Stromal cell of bone marrow (primary cell): ENCODE measurements at regions not wholly inside any gene's neighbourhood (a gene's known extent, or its start where the extent isn't known, plus 50 kb on each side); places are given as distances from the start of the nearest gene placed in this dataset.
"Not testable (repeated sequence)": the region's sequence is repeated elsewhere in the genome, so short reads cannot be mapped to it uniquely, and the experiment has no call there.

Source experiments
- DNase-seq: peaks from one replicate; pipeline ENCODE4 v3.0.0-alpha.2; 2012; ENCODE audit warnings: low read depth

DNA sequence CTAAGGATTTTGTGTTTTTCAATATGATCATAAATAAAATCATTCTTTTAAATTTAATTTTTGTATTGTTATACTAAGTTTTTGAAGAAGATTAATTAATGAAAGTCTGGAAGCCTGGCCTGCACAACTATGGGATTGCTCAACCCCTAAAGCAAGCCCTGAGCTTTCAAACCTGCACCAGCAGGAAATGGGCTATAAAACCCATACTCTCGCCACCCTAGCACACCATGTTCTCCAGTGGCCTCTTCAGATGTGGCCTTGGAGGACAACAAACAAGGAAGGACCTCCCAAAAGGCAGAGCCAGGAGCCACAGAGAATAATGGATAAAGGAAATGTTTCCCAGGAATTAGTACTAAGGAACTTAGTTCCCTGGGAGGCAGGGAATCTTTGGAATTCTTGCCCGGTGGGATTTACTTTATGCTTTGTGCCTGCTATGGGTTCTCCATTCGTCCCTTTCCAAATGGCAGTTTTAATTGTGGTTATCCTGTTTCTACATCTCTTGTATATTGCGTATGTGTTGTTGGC is 212.5 kb downstream of the ZFP36L2 start:
- no peak for DNase-seq

DNA sequence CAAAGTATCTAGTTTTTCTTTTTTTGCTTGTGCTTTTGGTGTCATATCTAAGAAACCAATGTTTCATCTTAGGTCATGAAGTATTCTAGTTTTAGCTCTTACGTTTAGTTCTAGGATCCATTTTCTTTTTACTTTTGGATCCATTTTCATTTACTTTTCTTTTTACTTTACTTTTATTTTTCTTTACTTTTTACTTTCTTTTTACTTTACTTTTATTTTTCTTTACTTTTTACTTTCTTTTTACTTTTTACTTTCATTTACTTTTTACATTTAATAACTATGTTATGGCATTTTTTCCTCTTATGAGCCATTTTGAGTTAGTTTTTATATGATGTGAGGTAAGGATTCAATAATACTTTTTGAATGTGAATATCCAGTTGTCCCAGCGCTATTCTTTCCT is 213.4 kb downstream of the ZFP36L2 start:
- DNase-seq, result no peak

DNA sequence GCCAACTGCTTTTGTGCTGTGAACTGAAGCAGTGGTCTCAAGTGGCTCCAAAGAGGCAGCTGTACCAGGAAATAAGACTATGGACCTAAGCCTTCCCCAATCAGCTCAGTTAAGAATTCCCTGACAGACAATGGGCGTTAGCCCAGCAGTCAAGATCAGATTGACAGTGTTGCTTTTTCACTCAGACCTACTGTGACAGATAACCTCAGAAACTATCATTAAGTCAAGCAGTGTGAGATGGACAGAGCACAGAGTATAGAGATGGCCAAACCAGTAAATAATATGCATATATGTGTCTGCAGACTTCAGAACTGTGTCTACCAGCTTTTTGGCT is 215.3 kb downstream of the ZFP36L2 start:
- DNase-seq, result no peak

DNA sequence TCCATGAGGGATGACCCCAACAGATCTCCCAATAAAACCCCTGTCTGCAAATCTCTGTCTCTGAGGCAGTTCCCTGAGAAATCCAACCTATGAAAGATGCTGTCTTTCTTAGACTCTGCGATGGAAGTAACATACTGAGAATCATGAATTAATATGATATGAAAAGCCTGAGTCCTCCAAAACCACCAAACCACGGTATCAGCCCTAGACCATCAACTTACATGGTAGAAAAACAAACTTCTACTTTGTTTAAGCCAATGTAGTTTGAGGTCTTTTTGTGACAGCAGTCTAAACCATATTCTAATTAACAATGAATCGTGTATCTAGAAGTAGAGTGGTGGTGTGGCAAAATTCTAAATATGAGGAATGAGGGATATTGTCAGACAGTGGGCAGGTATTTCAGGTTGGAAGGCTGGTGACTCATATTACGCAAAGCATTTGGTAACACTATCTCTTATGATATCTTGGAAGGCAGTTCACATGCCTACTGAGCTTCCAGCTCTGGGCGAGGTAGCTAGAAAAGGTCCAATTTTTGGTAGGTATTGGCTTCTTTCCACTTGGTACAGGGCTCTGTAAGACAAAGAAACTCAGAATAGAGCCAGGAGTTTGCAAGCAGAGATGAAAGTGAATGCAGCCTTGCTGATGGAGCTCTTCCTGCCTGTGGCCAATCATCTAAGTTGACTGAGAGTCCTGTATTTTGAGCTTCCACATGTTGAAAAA is 215.8 kb downstream of the ZFP36L2 start:
- no peak for DNase-seq

DNA sequence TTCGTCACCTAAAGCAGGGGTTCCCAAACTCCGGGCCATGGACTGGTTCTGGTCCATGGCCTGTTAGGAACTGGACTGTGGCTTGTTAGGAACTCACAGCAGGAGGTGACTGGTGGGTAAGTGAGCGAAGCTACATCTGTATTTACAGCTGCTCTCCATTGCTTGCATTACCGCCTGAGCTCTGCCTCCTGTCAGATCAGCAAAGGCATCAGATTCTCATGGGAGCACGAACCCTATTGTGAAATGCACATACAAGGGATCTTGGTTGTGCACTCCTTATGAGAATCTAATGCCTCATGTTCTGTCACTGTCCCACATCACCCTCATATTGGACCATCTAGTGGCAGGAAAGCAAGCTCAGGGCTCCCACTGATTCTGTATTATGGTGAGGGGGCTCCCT is 217.0 kb downstream of the ZFP36L2 start:
- no peak for DNase-seq

DNA sequence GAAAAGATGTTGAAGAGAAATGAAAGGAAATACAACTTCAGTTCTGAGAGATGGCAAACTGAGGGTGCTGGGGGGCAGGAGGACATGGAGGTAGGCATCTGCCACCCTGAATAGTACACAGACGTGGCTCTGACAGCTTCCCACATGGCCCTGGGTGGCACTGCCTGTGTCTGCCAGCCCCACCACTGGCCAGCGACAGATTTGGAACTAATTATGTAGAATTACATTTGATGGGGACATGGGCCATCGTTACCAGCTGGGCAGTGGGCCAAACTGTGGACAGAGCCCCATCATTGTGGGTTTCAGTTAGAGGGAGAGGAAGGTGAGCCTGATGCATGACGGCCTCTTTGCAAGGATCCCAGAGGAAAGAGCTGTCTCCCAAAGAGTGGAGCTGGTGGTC is 216.0 kb upstream of the HAAO start:
- no peak for DNase-seq

DNA sequence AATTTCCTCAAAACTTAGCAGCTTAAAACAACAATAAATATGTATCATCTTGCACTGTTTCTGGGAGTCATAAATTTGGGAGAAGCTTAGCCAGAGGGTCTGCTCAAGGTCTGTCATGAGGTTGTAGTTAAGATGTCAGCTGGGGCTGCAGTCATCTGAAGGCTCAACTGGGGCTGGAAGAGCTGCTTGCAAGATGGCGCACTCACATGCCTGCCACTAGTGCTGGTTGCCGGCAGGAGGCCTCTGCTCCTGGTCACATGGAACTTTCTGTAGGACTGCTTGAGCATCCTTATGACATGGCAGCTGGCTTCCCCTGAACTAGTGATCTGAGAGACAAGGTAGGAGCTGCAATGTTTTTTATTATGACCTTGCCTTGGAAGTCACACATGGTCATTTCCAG is 215.5 kb upstream of the HAAO start:
- no peak for DNase-seq

DNA sequence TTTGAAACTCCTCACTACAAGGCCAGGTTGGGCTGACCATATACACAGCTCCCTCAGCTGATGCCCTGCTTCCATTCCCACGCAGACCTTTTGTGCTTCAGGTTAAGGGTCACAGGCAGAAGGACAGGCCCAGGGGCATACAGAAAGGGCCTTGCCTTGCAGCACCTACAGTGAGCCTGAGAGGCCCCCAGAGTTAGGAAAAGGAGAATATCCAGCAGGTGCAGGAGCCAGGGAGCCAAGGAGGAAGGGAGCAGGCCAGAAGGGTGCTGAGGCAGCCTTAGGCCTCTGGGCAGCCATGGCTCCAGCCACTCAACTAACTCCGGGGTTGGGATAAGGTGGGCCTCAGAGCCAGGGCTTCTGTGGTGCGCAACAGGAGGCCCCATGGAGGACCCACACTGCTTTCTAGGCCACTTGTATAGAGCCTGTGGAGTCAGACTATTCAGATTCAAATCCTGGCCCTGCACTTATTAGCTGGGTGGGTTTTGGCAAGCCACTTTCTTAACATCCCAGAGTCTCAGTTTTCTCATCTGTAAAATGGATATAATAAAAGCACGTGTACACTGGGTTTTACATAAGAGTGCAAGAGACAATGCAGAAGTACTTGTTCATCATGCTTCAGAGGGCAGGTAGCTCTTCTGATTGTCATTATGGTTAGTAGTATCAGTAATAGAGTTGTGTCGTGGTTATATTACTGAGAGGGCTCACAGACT is 214.6 kb upstream of the HAAO start:
- DNase-seq, result no peak

DNA sequence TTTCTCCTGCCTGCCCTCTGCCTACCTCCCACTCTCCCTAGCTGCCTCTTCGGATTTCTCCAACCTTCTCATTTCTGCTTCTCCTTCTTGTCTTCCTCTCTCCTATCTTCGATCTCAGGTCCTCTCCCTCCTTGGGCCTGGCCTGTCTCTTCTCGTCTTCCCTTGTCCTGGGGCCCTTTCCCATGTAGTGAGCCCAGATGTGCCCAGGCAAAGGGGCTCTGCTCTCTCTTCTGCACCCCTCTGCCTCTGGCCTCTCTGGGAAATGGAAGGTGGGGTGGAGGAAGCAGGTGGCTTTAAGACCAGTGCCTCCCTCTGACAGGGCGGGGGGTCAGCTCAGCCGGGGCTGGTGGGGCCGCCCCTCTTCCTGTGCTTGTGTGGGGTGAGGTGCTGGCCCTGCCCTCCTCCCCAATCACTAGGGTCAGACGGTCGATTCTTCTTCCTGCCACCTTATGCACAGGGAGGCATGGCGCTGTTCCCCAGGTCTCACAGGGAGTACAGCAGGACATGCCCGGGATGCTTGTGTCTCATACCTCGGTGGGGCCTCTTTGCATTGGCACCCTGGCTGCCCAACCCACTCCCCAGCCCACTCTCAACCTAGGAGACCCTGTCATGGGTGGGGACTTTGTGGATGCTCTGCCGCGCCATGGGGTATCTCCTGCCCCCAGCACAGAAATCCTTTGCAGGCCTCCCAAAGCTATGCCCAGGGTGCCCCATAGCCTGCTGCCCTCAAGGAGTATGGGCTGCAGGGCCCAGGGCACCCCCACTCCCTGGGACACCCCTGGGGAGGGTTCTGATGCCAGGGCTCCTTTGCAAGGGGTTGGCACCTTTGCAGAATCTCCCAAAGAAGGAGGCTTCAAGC is 213.8 kb upstream of the HAAO start:
- DNase-seq, result no peak

DNA sequence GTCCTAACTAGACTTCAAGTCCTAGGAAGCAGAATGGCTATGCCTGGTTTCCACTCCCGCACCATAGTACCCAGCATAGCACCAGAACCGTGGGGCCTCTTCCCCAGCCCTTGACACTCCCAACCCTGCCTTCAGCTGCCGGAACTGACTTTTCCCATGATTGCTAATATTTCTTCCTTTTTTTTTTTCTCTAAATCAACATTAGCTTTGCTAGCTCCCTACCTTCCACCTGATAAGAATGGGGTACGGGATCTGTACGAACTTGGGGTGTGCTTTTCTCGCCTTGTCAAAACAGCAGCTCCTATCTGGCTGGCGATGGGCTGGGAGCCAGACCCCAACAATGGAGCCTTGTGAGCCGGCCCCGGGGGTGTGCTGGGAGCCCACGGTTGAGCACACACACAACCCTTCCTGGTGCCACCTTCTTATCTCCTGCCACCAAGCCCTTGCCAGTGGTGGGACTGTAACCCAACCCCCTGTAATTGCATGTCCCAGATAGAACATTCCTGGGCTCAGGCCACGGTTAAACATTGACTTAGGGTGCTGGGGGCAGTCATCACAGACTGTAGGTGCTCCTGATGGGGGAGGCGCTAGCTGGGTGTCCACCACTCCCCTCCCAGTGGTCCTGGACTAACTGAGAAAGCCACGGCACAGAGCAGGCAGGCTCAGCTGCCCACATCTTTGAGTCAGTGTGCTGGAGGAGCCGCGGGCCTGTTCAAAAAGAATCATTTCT is 213.0 kb upstream of the HAAO start:
- no peak for DNase-seq

DNA sequence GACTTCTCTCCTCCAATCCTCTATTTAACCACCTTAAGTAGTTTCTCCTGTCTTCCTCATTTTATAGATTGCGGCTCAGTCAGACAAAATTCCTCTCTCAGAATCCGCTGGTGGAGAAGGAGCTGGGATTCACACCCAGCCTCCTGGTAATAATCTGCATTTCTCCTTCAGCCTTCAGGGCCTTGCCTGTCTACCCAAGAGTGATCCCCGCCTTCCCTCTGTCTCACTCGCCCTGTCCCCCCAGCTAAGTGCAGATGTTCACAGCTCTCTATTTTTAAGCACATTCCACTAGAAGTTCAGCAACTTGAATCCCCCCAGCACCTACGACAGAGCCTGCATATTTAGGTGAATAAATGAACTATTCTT is 212.5 kb upstream of the HAAO start:
- DNase-seq, result no peak

DNA sequence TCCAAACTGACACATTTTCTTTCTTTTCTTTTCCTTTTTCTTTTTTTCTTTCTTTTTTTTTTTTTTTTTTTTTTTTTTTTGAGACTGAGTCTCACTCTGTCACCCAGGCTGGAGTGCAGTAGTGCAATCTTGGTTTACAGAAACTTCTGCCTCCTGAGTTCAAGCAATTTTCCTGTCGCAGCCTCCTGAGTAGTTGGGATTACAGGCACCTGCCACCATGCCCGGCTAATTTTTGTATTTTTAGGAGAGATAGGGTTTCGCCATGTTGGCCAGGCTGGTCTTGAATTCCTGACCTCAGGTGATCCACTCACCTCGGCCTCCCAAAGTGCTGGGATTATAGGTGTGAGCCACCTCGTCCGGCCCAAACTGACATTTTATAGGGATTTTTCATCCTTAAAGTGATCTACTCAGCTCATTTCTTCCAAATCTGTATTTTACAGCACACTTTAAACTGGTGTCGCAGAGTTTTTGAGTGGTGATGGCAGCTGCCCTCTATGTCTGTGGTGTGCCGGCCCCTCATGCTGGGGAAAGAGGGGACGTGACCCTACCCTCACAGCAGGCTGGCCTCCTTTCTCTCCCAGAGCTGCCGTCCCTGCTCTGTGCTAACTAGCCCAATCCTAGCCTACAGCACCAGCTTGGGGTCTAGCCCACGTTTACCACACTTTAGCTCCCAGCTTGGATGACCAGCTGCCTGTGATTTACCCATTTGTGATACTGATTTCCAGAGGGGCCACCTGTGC is 211.9 kb upstream of the HAAO start:
- not testable (repeated sequence) for DNase-seq

DNA sequence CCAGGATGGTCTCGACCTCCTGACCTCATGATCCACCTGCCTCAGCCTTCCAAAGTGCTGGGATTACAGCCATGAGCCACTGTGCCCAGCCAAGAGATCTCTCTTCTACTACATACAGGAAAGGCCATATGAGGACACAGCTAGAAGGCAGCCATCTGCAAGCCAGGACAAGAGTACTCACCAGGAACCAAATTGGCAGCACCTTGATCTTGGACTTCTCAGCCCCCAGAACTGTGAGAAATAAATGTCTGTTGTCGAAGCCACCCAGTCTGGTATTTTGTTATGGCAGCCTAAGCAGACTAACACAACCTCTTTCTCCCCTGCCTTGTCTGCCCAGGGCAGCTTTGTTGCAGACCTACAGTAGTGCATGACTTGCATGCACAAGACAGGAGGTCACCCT is 211.3 kb upstream of the HAAO start:
- no peak for DNase-seq

DNA sequence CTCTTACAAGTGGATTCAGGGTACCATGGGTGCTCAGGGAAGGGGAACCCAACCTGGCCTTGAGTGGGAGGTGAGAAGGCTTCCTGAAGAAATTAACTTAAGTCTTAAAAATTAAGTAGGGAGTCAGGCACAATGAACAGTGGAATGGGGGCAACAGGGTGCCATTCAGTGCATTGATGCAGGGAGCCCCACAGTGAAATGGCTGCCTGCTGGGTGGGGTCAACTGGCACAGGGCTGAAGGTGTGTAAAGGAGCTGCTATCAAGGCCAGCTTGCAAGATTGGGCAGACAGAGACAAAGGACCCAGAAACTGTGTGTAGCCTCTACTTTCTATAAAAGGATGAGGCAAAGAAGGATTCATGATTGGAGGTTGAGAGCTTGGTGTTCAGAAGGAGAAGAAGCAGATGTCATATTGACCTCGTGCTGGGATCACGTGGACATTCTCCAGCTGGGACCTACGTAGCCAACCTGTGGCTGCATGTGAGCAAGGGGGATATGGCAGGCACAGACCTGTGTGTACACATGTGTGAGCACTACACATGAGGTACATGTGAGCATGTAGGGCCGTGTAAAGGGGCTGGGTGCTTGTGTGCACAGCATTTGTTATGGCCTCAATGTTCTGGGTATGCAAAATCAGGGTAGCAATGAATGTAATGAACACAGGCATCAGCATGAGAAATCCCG is 209.5 kb upstream of the HAAO start:
- DNase-seq, result no peak

DNA sequence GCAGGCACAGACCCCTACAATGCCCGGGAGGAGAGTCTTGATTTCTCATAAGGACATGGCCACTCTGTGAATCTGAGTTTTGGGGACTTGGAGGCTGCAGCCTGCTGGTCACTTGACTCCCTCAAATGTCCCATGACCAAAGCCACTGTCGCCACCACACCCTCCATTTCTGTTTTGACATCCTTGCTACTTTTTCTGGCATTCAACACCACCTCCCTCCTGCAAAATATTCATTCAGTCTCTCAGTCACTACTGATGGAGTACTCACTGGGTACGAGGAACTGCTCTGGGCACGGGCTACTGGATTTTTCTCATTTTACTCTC is 208.6 kb upstream of the HAAO start:
- DNase-seq, result no peak

DNA sequence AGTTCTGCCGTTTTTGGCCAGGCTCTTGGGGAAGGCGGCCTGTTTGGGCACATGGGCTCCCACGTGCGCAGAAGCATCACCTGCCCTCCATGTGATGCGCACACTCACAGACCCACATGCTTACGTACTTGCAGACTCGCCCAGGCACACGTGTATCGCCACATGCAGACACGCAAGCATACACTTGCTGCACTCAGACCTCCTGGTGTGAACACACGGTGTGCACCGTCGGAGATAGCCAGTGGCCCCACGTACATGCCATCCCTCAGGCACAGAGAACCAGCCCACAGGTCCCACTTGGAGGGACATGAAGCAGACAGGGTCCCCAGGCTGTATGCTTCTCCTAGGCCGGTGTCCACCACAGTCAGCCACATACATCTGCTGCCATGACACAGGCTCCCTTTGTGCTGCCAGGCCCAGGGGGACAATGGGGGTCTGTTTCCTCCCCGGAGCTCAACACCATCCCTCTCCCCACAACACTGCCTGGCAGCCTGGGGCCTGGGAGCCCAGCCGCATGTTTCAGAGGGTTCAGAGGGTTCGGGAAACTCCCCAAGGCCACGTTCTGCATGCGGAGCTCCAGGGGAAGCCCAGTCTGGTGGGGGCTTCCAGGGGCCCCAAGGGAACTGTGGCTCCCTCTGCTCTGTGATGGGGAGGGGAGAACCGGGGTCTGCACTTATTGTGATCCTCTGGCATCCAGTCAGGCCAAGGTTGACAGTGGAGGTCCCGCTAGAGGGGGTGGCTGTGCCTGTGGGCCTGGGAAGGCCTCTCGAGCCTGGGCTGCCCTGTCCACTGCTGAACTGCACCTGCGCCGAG is 208.1 kb upstream of the HAAO start:
- no peak for DNase-seq

DNA sequence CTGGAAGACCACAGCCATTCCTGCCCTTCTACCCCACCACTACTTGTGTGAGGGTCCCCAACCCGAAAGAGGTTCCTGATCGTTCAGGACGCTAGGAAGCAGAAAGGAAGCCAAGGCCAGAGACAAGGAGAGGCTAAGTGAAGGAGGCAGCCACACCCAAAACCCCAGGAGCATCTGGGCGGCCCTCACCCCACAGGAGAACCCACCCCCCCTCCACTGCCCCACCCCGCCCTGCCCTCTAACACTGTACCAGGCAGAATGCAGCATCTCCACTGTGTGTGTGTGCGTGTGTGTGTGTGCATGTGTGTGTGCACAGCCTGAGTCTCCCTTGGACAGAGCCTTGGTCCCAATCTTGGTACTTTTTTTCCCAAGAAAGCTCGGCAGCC is 207.5 kb upstream of the HAAO start:
- no peak for DNase-seq

DNA sequence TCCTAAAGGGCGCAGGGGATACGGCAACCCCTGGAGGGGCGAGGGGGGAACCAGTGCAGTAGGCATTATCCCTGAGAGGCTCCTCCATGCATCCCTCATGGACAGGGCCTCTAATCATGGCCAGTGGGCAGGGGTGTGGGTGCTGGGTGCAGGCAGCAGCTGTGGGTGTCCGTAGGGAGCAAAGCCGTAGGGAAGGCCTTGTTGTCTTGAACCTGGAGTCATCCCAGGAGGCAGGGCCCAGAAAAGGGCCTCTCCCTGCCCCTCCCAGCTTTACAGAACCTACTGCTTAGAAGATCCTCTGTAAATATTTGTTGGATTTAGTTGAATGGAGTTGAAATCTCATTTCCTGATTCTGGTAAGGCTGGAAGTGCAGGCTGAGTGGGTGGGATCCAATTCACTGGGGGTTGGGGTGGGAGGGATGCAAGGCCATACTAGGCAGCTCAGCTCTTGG is 207.0 kb upstream of the HAAO start:
- DNase-seq, result no peak

DNA sequence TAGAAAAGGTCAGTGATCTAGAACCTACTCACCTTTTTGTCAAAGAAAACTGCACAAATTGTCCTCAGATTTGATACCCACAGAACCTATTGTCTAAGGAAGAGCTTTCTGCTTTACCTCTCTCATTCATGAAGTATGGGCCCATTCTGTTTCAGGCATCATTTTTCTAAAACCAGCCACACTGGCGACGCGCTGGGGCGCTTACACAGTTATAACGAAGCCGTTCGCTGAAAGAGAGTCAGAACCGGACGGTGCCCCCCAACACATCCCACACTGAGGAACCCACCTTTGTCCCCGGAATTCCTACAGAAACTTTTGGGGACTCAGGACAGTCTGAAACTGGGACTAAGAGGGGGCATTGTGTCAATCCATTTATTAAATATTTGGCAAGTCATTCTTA is 206.3 kb upstream of the HAAO start:
- DNase-seq, result no peak

DNA sequence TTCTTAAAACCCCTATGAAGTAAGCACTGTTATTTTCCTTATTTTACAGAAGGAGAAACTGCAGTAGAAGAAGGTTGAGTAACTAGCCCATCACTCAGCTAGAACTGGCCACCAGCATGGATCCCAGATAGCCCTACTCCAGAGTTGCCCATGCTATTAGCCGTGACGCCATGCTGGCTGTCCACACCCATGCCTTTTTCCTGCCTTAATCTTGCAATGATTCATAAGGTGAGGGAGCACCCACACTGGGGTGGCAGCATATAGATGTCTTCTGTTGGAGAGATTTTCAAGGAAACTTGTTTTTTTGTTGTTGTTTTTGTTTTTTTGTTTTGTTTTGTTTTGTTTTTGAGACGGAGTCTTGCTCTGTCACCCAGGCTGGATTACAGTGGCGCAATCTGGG is 204.1 kb upstream of the HAAO start:
- DNase-seq, result no peak
